Memory B cell (primary cell): ENCODE measurements at regions not wholly inside any gene's neighbourhood (a gene's known extent, or its start where the extent isn't known, plus 50 kb on each side); places are given as distances from the start of the nearest gene placed in this dataset.

ENCODE experiments used
- ATAC-seq: fragments of 150-1000 bp; cut with Tn5 transposase; 2 replicates; pipeline ENCODE4 v1.10.0; 2021; ENCODE audit warnings: low read depth, mild to moderate bottlenecking, moderate library complexity
- DNase-seq, 2 donors: peaks; one replicate each; pipeline ENCODE4 v3.0.0; 2022; ENCODE audit warnings: low spot score in 2 of 2
- H3K27ac Mint-ChIP-seq: one replicate; pipeline ENCODE4 v1.8.0; 2022; ENCODE audit warnings: mild to moderate bottlenecking, moderate library complexity, mixed read lengths
- H3K27me3 Mint-ChIP-seq: one replicate; pipeline ENCODE4 v1.8.0; 2022; ENCODE audit warnings: mixed read lengths
- H3K36me3 Mint-ChIP-seq: one replicate; pipeline ENCODE4 v1.8.0; 2022; ENCODE audit warnings: mild to moderate bottlenecking, mixed read lengths
- H3K4me1 Mint-ChIP-seq: one replicate; pipeline ENCODE4 v1.8.0; 2022; ENCODE audit warnings: mixed read lengths
- H3K4me3 Mint-ChIP-seq: one replicate; pipeline ENCODE4 v1.8.0; 2022; ENCODE audit warnings: mild to moderate bottlenecking, moderate library complexity, mixed read lengths
- H3K9me3 Mint-ChIP-seq: one replicate; pipeline ENCODE4 v1.8.0; 2022; ENCODE audit warnings: mixed read lengths

DNA sequence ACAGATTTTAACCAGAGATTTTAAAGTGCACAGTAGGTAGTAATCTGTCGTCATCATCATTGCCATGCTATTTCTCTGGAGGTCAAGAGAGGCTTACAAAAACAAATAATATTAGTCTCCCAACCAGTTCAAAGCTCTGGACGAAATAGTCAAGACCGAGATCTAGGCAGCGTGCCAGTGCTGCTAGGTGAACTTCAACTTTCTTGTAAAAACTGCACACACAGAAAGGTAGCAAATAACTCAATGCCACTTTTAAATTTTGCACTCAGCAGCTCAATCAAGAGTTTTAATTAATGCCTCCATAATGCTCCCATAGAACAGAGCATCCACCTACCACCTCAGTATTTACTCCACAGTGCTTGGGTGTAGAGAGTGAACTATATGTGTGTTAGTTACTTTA lies 656.8 kb downstream of the IRX1 start:
- Mint-ChIP-seq H3K27me3 (no peaks in the 10 kb centered on the region), H3K27ac (no peak overlapping the region), H3K4me3 (no peak overlapping the region), H3K36me3 (no peaks in the 10 kb centered on the region), H3K9me3 (peaks cover 4% of the 10 kb centered on the region), H3K4me1 (no peaks in the 10 kb centered on the region)
- ATAC-seq, result no peak
- DNase-seq, result no peak

DNA sequence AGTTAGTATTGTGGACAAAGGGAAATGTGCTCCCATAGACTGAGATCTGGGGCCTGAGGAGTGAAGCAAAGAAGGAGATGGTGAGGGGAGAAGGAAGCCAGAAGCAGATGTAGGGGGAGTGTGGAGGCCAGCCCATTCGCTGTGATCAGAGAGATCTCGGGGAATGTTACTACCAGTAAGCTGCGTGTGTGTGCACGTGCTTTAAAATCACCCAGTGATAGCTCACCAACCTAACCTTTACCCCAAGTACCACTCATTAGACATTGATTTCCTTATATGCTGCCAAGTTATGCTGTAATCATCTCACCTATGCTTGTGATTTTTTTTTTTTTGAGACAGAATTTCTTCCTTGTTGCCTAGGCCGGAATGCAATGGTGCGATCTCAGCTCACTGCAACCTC lies 659.1 kb downstream of the IRX1 start:
- no peak for DNase-seq
- H3K27ac Mint-ChIP-seq, result no peak overlapping the region
- H3K4me3 Mint-ChIP-seq, result no peak overlapping the region
- no peaks in the 10 kb centered on the region for H3K4me1 Mint-ChIP-seq
- H3K36me3 Mint-ChIP-seq, result no peaks in the 10 kb centered on the region
- no peak for ATAC-seq
- H3K27me3 Mint-ChIP-seq, result no peaks in the 10 kb centered on the region
- H3K9me3 Mint-ChIP-seq, result peaks cover 4% of the 10 kb centered on the region

DNA sequence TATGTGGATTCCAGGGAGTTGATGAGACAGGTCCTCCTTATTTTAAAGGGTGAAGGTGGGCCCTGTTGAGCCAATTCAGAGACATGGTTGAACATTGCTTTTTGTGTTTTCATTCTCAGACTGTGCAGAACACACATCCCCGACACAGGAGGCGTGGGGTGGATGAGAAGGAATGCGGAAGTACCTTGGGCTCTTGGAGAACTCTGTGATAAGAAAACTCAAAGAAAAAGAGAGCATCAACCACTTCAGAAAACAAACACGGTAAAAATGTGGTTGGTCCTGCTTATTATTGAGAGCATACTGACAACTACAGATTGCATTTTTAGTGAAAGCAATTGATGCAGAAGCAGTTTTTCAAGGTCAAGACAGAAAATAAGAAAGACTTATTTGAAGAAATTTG lies 659.8 kb downstream of the IRX1 start:
- Mint-ChIP-seq H3K27ac (no peak overlapping the region), H3K4me1 (no peaks in the 10 kb centered on the region), H3K36me3 (no peaks in the 10 kb centered on the region), H3K4me3 (no peak overlapping the region), H3K9me3 (peaks cover 4% of the 10 kb centered on the region), H3K27me3 (no peaks in the 10 kb centered on the region)
- DNase-seq (no peak), ATAC-seq (no peak)

DNA sequence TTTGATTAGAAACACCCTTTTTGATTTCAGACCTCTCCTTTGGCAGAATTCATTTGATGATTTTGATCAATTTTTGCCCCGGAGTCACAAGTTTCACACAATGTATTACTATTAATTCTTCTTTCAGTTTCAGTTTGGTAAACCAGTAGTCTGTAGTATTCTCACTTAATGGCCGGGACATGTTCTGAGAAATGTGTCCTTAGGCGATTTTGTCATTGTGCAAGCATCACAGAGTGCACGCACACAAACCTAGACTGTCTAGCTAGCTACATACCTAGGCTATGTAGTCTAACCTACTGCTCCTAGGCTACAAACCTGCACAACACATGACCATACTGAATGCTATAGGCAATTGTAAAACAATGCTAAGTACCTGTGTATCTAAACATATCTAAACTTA lies 662.5 kb downstream of the IRX1 start:
- DNase-seq, result no peak
- Mint-ChIP-seq H3K27ac (no peak overlapping the region), H3K4me3 (no peak overlapping the region), H3K27me3 (no peaks in the 10 kb centered on the region), H3K9me3 (peaks cover 8% of the 10 kb centered on the region), H3K4me1 (no peaks in the 10 kb centered on the region), H3K36me3 (no peaks in the 10 kb centered on the region)
- ATAC-seq, result no peak

DNA sequence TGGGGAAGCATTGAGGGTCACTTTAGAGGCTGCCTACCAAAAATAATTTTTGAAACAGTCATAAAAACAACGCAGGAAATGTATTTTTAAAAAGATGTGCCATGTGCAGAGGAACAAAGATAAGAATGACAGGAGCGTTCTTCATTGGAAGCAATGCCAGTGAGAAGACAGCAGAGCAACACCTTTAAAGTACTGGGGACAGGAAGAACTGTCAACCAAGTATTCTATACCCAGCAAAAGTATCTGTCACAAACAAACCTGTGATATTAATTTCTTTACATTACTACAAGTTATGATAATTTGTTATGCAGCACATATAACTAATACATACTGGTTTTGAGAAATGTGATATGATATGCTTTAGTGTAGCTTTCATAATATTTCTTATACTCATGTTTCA lies 675.6 kb downstream of the IRX1 start:
- no peaks in the 10 kb centered on the region for H3K4me1 Mint-ChIP-seq
- H3K27ac Mint-ChIP-seq, result no peak overlapping the region
- no peaks in the 10 kb centered on the region for H3K36me3 Mint-ChIP-seq
- ATAC-seq, result no peak
- no peaks in the 10 kb centered on the region for H3K27me3 Mint-ChIP-seq
- H3K9me3 Mint-ChIP-seq, result peaks cover 5% of the 10 kb centered on the region
- DNase-seq, result no peak
- no peak overlapping the region for H3K4me3 Mint-ChIP-seq

DNA sequence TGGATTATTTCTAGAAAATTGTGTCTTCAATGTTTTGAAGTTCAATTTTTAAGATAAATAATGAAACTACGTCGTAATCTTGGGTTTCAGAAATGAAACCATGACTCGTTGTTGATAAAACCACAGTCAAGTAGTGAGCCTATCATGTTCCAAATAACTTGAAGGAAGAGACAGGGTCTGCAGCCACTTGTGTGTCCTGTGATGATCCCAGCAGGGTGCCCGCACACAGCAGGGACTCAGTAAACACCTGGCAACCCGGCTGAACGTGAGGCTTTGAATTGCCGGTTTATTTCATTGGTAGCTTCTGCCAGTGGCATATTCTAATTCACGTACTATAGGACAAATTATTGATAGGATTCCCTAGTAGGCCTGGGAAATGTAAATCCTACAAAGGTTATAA lies 679.6 kb downstream of the IRX1 start:
- Mint-ChIP-seq H3K27ac (no peak overlapping the region), H3K4me1 (no peaks in the 10 kb centered on the region), H3K4me3 (no peak overlapping the region), H3K36me3 (no peaks in the 10 kb centered on the region), H3K27me3 (no peaks in the 10 kb centered on the region), H3K9me3 (peaks cover 5% of the 10 kb centered on the region)
- DNase-seq (no peak), ATAC-seq (no peak)

DNA sequence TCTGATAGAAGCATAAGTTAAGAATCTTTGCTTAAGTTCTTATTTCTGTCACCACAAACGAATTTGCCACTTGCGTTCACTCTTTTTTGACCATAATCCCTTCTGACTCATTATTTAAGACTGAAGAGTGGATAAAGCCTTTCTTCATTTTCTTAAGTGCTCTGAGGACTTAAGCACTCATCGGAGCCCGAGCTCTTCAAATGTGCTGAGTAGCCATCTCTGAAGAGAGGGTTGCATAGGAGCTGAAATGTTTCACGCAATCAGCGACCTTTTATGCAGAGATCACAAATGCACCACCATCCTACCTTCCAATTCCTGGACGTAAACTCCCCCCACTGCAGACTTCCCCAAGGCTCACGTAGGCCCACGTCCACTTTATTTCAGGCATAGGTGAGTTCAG lies 699.2 kb downstream of the IRX1 start:
- Mint-ChIP-seq H3K4me3 (no peak overlapping the region), H3K9me3 (peaks cover 2% of the 10 kb centered on the region), H3K36me3 (no peaks in the 10 kb centered on the region), H3K4me1 (no peaks in the 10 kb centered on the region), H3K27me3 (no peaks in the 10 kb centered on the region), H3K27ac (no peak overlapping the region)
- no peak for DNase-seq
- no peak for ATAC-seq

DNA sequence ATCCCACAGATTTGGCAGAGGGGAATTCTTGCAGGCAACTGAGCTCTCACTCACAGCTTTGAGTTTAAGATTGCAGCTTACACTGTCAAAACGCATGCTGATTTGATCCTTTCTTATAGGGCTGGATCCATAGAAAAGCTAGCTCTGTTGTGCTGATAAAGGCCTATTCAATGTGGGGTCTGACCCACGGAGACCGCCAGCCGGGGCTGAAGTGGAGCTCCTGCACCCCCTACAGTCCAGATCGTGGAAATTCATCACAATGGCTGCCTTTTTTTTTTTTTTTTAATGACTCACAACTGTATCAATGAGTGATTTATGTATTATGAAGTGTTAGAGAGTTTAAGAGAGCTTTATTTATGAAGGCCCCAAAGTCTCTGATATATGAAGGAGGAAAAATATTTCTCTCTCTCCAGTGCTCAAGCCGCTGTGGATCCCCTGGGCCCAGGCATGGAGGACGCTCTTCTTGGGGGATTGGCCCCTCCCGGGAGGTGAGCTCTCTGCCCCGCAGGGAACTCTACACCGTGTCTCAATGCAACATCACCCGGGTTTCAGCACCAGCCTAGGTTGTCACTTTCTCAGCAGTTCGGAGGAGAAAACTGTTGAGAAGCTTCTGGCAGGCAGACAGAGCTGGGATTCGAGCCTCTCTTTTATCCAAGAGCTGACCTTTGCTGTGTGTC lies 700.2 kb downstream of the IRX1 start:
- H3K27ac Mint-ChIP-seq, result no peak overlapping the region
- H3K27me3 Mint-ChIP-seq, result no peaks in the 10 kb centered on the region
- DNase-seq (no peak), ATAC-seq (no peak)
- no peaks in the 10 kb centered on the region for H3K4me1 Mint-ChIP-seq
- no peak overlapping the region for H3K4me3 Mint-ChIP-seq
- no peaks in the 10 kb centered on the region for H3K36me3 Mint-ChIP-seq
- peaks cover 2% of the 10 kb centered on the region for H3K9me3 Mint-ChIP-seq

DNA sequence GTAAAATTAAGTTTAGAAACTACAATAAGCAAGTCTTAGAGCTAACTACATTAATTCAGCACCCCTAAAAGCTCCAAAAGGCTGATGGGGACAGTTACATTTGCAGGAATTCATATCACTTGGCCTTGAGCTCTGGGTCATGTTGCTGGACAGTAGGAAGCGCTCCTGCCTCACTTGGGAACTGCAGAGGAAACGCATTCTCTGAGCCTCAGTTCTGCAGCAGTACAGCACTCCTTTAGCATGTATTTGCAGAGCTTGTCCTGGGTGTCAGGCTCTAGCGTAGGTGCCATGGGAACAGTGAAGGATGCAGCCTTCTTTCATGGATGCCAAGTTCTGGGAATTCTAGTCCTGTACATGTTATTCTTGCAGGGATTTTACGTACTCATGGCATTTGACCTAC lies 710.4 kb downstream of the IRX1 start:
- H3K27me3 Mint-ChIP-seq, result no peaks in the 10 kb centered on the region
- ATAC-seq, result no peak
- H3K36me3 Mint-ChIP-seq, result no peaks in the 10 kb centered on the region
- no peak overlapping the region for H3K4me3 Mint-ChIP-seq
- no peak overlapping the region for H3K27ac Mint-ChIP-seq
- DNase-seq, result no peak
- H3K9me3 Mint-ChIP-seq, result peaks cover 4% of the 10 kb centered on the region
- no peaks in the 10 kb centered on the region for H3K4me1 Mint-ChIP-seq

DNA sequence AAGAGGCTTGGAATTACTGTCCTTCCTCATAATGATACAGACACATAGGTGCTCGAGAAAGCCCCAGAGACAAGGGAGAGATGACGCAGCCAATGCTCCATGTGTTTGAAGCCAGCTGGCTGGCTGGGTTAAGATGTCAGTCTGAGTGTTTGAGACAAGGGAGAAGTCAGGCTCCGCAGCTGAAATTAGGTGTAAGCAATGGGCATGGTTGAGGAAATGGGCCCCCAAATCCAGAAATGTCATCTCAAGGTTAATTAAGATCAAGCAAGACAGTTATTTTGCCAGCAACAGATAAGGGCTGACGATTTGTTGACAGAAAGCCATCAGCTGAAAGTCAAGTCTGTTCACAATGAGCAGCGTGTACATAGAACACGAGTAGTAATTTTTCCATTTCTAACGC lies 713.4 kb downstream of the IRX1 start:
- H3K4me3 Mint-ChIP-seq, result no peak overlapping the region
- DNase-seq, result no peak
- H3K27me3 Mint-ChIP-seq, result no peaks in the 10 kb centered on the region
- H3K36me3 Mint-ChIP-seq, result no peaks in the 10 kb centered on the region
- ATAC-seq, result no peak
- no peak overlapping the region for H3K27ac Mint-ChIP-seq
- H3K9me3 Mint-ChIP-seq, result peaks cover 9% of the 10 kb centered on the region
- no peaks in the 10 kb centered on the region for H3K4me1 Mint-ChIP-seq

DNA sequence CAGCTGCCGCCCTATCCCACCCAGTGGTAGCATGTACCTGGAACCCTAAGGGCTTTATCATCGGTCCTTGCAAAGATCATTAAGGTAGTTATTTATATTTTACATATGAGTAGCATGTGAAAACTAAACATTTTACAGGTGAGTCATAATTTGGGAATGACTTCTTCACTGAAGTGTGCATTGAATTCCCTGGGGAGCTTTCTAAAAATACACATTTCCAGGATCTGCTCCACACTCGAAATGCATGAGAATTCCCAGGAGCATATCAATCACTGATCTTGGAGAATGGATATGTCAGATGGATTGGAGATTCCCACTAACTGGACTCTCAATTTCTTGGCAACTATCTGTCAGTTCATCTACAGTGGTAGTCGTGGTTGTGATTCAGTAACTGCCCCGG lies 717.5 kb downstream of the IRX1 start:
- ATAC-seq (no peak), DNase-seq (no peak)
- no peaks in the 10 kb centered on the region for H3K27me3 Mint-ChIP-seq
- H3K9me3 Mint-ChIP-seq, result peaks cover 7% of the 10 kb centered on the region
- no peak overlapping the region for H3K4me3 Mint-ChIP-seq
- H3K27ac Mint-ChIP-seq, result no peak overlapping the region
- H3K4me1 Mint-ChIP-seq, result no peaks in the 10 kb centered on the region
- H3K36me3 Mint-ChIP-seq, result no peaks in the 10 kb centered on the region

DNA sequence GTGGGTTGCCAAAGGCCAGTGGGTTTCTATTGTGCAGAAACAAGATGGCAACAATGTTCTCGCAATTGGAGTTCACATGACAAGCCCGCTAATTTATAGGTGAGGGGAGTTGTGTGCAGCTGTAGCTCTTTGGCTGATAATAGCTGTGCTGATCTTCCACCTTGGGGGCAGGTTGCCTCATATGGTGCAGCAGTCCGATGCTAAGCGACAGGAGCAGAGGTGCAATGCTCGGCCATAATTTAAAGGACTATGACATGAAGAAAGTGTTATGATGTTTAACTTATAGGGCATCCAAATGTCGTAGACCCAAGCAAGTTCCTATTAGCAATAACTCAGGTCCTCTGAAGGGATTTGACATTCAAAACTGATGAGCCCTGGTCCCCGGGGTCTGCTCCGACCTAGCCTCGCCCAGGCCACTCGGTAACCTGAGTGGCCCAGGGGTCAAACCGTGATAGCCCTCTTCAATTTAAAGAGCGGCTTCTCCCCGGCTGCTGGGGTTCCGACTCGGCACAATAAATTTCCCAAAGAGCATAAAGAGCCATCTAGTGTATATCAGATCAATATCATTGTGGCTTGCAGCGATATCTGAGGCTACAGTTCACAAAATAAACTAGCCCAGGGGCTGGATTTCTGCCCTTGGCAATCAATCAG lies 724.0 kb downstream of the IRX1 start:
- no peak for DNase-seq
- ATAC-seq, result no peak
- peaks cover 11% of the 10 kb centered on the region for H3K9me3 Mint-ChIP-seq
- H3K27me3 Mint-ChIP-seq, result no peaks in the 10 kb centered on the region
- no peaks in the 10 kb centered on the region for H3K36me3 Mint-ChIP-seq
- H3K27ac Mint-ChIP-seq, result no peak overlapping the region
- no peak overlapping the region for H3K4me3 Mint-ChIP-seq
- H3K4me1 Mint-ChIP-seq, result no peaks in the 10 kb centered on the region

DNA sequence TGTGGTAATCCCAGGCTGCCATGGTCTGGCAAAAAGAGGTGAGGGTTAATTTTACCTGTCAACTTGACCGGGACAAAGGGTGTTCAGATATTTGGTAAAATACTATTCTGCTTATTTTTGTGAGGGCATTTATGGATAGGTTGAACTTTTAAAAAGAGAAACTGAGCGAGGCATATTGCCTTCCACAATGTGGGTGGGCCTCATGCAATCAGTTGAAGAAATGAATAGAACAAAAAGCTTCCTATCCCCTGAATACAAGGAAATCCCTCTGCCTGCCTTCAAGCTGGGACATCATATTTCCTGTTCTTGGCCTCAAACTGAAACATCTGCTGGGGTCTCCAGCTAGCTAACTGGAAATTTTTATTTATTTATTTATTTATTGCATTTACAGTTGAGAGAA lies 734.7 kb downstream of the IRX1 start:
- Mint-ChIP-seq H3K27me3 (no peaks in the 10 kb centered on the region), H3K27ac (no peak overlapping the region), H3K4me3 (no peak overlapping the region), H3K4me1 (no peaks in the 10 kb centered on the region), H3K36me3 (no peaks in the 10 kb centered on the region), H3K9me3 (peaks cover 8% of the 10 kb centered on the region)
- DNase-seq (no peak), ATAC-seq (no peak)

DNA sequence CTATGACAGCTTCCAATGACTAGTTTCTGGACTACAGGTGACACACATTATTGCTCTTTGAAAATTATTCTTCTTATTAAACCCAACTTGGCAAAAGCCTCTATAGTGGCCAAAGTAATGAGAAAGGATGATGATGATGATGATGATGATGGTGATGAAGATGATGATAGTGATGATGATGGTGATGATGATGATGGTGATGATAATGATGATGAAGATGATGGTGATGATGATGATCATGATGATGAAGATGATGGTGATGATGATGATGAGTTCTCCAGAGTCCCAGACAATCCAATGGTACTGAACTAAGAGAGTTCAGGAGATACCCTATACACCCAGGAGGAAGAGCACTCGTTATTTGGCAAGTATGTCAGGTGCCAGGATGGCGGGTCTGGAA lies 739.4 kb downstream of the IRX1 start:
- no peaks in the 10 kb centered on the region for H3K4me1 Mint-ChIP-seq
- no peaks in the 10 kb centered on the region for H3K36me3 Mint-ChIP-seq
- no peak for DNase-seq
- no peak overlapping the region for H3K4me3 Mint-ChIP-seq
- no peak for ATAC-seq
- no peaks in the 10 kb centered on the region for H3K27me3 Mint-ChIP-seq
- no peak overlapping the region for H3K27ac Mint-ChIP-seq
- peaks cover 9% of the 10 kb centered on the region for H3K9me3 Mint-ChIP-seq

DNA sequence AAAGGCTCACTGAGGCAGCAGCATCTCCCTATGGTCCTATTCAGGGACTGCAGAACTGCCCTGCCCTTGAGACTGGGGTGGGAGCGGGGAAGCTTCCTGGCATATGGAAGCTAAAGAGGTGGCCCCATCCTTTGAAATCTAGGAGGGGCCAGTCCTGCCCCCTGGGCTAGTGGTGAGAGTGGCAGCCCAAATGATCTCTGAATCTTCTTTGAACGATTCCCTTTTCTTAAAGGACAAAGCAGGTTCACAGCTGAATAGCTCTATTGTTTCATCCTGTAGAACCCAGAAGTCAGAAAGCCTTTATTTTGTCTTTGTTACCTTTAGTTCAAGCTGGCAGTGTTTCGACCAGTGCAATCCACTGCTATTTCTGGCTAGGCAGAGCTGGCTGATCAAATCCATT lies 741.9 kb downstream of the IRX1 start:
- no peaks in the 10 kb centered on the region for H3K36me3 Mint-ChIP-seq

More for the DNA sequence above, 741.9 kb downstream of the IRX1 start:
- H3K9me3 Mint-ChIP-seq, result peaks cover 8% of the 10 kb centered on the region
- DNase-seq (no peak), ATAC-seq (no peak)
- H3K27ac Mint-ChIP-seq, result no peak overlapping the region
- H3K27me3 Mint-ChIP-seq, result no peaks in the 10 kb centered on the region
- H3K4me3 Mint-ChIP-seq, result no peak overlapping the region
- H3K4me1 Mint-ChIP-seq, result no peaks in the 10 kb centered on the region
